ENCODE measurements at regions not wholly inside any gene's neighbourhood (a gene's known extent, or its start where the extent isn't known, plus 50 kb on each side); places are given as distances from the start of the nearest gene placed in this dataset.

- no peak for TF ChIP-seq CTCF (IDR thresholded peaks at IDR 0.05)
- TF ChIP-seq POLR2A (IDR thresholded peaks at IDR 0.05) = no peak
These were observed 312.9 kb downstream of the MYCN start for GRCh38 chr2:16253291-16253690.
